ENCODE measurements at regions not wholly inside any gene's neighbourhood (a gene's known extent, or its start where the extent isn't known, plus 50 kb on each side); places are given as distances from the start of the nearest gene placed in this dataset.

GRCh38 chr11:97414801-97415200 lies 1025.0 kb downstream of the JRKL start:
- no peak for TF ChIP-seq CHD2 (IDR thresholded peaks at IDR 0.05; ENCODE audit: borderline replicate concordance, low read depth, low read length)
- TF ChIP-seq ZNF24 (IDR thresholded peaks at IDR 0.05), result no peak
- no peak for TF ChIP-seq ATF3 (IDR thresholded peaks at IDR 0.05; ENCODE audit: borderline replicate concordance, extremely low read depth, low read depth, low read length)
- no peak for TF ChIP-seq ZNF274 (IDR thresholded peaks at IDR 0.05; ENCODE audit: insufficient read depth, insufficient read length)
- TF ChIP-seq CTCF (IDR thresholded peaks at IDR 0.05 in 2 of 3, conservative IDR thresholded peaks at IDR 0.05 in 1 of 3; ENCODE audit: control insufficient read depth in 2 of 3, extremely low read depth in 1 of 3, insufficient read depth in 1 of 3, low read depth in 3 of 3, low read length in 3 of 3), result no peak

Data from GM12878 (cell line).